NCI-H226 (cell line): ENCODE measurements at regions not wholly inside any gene's neighbourhood (a gene's known extent, or its start where the extent isn't known, plus 50 kb on each side); places are given as distances from the start of the nearest gene placed in this dataset.
"Not testable (repeated sequence)": the region's sequence is repeated elsewhere in the genome, so short reads cannot be mapped to it uniquely, and the experiment has no call there.

Source experiments
- DNase-seq: peaks from one replicate; pipeline ENCODE4 v3.0.0-alpha.2; 2015

GRCh38 chr17:33709881-33710280 is 416.8 kb upstream of the ASIC2 start:
- DNase-seq = no peak

DNA sequence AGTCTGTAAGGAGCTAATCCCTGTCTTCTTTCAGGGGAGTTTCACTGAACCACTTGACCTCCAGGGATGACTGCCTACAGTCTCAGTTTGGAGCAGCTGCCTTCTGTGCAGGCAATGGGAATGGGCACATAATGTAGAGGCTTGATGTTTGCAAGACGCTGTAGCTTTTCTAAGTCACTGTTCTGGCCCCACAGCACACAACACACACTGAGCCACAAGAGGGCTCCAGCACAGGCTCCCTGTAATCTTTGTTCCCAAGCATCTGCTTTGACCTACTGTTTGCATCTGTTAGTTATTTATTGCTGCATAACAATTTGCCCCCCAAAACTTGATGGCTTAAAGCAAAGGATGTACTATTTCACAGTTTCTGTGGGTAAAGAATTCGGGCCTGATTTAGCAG is 419.0 kb upstream of the ASIC2 start:
- DNase-seq = no peak

- no peak for DNase-seq
Observed at GRCh38 chr17:33716957-33717356, 423.9 kb upstream of the ASIC2 start.

GRCh38 chr17:33723736-33724135 is 430.6 kb upstream of the ASIC2 start:
- DNase-seq = not testable (repeated sequence)

DNA sequence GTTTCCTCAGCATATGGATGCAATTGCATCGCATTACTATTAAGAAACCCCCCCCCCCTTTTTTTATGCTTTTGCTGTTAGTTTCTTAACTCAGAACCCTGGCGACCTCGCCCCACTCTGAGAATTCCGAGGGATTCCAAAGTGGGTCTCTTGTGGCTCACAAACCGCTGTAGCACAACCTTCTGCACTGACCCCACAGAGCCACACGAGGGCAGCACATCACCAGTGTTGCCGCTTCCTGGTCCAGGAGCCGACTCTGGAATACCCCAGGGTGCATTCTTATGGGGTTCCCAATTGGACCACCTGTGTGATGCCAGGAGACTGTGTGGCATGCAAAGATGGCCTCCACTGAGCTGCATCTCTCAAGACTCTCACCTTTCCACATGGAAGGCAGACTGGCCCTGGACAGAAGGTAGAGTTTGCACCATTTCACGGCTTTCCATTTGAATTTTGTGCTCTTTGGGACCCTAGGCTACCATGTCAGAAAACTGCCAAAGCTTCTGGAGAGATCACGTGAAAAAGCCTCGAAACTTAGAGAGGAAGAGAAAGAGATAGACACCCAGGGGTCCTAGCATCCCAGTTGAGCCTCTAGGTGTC is 432.7 kb upstream of the ASIC2 start:
- no peak for DNase-seq

- DNase-seq = no peak
Observed at GRCh38 chr17:33730131-33730530, 437.0 kb upstream of the ASIC2 start.

- DNase-seq = no peak
Observed at GRCh38 chr17:33732116-33732515, 439.0 kb upstream of the ASIC2 start.

DNA sequence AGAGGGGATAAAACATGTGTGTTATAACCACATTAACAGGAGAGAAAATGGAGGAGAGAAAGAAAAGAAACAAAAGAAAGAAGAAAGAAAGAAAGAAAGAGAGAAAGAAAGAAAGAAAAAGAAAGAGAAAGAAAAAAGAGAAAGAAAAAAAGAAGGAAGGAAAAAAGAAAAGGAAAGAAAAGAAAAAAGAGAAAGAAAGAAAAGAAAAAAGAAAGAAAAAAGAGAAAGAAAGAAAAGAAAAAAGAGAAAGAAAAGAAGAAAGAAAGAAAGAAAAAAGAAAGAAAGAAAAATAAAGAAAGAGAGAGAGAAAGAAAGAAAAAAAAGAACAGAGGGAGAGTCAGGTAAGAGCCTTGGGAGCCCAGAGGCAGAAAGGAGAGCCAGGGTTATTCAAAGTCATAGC is 446.6 kb upstream of the ASIC2 start:
- DNase-seq = no peak

- no peak for DNase-seq
Observed at GRCh38 chr17:33745047-33745760, 452.1 kb upstream of the ASIC2 start.

DNA sequence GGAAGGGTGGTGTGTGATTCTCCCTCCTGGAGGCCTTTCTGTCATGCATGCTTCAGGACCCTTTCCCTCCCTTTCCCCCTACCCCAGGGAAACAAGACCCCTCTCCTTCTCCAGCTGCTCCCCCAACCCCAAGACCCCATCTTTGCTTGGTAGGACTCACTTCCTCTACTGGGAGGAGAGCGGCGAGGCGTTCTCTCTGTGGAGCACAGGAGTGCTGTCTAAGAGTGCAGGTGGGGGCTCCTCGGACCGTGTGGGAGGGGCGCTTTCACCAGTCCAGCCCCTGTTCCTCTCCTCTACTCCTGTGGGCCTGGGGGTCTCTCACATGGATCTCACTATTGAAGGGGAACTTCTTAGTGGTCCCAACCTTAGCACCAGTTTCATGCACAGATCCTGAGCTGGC is 456.1 kb upstream of the ASIC2 start:
- no peak for DNase-seq

DNA sequence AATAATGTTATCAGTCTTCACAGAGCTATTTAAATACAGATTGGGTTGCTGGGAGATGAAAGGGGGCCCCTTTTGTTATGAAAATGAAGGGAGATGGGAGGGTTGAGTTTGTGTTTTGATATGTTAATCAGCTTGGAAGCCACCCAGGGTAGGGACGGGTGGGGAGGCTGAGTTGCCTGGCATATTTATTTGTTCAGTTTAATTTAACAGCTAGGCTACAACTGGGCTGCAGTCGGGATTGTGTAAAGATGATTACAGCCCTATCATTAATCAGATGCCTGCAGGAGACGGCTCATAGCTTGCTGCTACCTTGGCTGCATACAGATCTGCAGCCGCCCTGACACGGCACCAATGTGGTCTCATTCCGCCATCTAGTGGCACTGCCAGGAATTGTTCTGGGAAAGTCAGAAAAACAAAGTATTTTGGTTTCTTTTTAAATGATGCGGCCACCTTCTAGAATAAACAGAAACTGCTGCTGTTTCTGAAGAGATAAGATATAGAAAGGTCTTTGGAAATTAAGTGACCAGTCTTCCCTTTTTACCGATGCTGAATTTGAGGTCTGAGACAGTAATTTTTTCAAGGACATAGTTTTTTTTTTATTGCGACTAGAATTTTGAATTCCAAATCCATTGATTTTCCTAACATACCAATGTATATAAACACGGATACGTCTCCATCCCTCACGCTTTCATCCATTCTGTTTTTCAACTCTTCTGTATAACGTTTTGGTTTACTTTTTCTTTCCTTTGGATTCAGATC is 458.0 kb upstream of the ASIC2 start:
- peak; percentile 15 for DNase-seq

DNA sequence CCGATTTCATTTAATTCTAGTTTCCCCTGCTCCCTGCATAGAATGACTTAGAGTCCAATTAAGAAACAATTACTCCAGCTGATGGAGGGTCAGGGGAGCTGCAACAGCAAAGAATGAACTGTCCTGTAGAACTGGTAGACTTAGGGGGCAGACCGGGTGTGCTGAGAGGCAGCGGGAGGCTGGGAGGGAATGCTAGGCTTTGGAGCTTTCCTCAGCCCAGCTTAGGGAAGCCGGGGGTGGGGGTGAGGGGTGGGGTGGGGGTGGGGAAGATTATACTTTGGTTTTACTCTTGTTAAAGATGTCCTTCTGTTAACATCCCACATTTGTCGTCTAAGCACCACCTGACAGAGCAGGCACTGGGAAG is 458.6 kb upstream of the ASIC2 start:
- DNase-seq = no peak

- no peak for DNase-seq
Observed at GRCh38 chr17:33753452-33753851, 460.4 kb upstream of the ASIC2 start.

GRCh38 chr17:33756021-33756420 is 462.9 kb upstream of the ASIC2 start:
- DNase-seq = no peak

GRCh38 chr17:33765871-33766270 is 472.8 kb upstream of the ASIC2 start:
- DNase-seq = no peak

DNA sequence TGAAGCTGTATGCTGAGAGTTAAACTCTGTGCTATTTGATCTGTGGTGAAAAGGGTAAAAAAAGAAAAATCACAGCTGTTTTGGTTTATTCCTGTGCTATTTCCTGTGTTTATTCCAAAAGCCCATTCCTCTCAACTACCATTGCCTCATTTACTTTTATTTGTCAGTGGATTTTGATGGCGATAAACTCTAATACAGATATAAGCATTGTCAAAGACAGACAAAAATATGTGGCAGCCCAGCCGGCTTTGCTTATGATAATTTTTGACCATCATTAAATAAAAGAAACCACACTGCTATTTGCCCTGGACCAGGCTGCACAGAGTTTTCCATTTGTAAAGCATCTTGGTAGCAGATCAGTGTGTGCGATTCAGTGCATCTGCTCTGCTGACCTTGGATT is 473.6 kb upstream of the ASIC2 start:
- no peak for DNase-seq

GRCh38 chr17:33769066-33769465 is 476.0 kb upstream of the ASIC2 start:
- no peak for DNase-seq

DNA sequence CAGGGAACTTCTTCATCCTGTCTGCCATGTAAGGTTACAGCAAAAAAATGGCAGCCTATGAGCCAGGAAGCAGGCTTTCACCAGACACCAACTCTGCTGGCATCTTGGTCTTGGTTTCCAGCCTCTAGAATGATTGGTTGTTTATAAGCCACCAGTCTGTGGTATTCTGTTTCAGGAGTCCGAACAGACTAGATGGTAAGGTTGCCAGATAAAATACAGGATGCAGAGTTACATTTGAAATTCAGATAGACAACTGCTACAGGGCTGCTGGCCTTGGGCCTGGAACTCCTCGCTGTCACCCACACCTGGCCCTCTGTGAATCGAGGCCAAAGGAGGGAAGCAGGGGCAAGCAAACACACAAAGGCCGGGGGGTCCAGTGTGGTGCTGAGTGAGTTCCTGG is 478.8 kb upstream of the CCL2 start:
- no peak for DNase-seq

DNA sequence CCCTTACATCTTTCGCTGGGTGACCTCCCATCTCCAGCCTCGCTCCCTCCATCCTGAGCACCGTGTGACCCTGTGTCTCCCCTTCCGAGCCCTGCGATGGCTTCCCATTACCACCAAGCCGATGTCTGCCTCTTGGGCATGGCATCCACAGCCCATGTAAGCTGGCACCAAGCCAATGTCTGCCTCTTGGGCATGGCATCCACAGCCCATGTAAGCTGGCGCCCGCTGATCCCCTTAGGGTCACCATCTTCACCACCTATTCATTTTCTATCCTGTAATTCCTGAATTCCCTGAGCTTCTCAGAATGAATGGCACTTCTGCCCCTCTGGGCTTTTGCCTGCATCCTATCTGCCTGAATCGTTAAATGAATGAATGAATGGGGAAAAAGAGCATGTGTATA is 478.2 kb upstream of the CCL2 start:
- DNase-seq = no peak

DNA sequence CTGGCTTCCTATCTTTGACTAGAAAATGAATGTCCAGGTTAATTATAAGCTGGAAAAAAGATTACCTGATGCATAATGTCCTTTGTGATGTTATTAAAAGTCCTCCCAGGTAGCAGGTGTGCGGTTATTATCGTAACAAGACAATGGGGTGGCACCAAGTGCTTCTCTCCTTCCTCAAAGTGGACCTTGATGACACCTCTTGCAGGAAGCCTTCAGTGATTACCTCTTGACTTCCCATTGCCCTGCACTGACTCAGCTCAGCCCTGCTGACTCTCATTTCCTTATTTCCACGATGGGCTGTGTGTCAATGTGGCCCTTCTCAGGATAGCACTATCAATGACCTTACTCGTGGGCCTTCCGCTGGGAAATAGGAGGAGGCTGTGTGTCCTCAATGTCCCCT is 477.4 kb upstream of the CCL2 start:
- no peak for DNase-seq

DNA sequence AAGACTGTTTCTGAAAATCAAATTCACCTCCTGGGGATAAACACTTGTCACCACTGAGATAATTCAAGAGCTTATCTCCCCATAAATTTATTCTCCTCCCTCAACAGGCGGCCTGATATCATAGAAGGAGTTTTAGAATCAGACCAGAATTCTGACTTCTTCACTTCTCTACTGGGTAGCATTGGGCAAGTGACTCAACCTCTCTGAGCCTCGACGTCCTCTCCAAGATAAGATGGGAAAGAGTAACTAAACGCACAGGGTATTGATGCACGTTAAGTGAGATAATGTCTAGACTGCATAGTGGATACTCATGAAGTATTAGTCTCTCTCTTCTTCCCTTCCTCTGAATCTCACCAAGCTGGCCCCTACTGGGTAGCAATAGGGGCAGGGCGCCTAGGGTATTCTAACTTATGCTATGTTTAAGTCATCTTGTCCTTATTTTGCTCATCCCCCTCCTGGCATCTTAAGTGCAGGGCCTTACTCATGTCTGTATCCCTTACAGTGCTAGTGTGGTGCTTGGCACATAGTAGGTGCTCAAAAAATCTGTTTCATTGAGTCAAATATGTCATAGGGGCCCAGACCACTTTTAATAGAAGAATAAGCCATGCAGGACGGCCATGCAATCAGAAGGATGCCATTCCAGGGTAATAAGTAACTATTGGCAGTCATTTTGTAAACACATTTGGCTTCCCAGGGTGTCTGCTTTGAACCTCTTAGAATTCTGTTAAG is 476.4 kb upstream of the CCL2 start:
- DNase-seq = no peak

- peak; percentile 17 for DNase-seq
Observed at GRCh38 chr17:33779234-33779591, 475.9 kb upstream of the CCL2 start.

GRCh38 chr17:33785281-33785680 is 469.8 kb upstream of the CCL2 start:
- no peak for DNase-seq

- no peak for DNase-seq
Observed at GRCh38 chr17:33786478-33786877, 468.6 kb upstream of the CCL2 start.
